Activated CD8-positive, alpha-beta memory T cell treated with anti-CD3 and anti-CD28 coated beads for 4 hours (primary cell): ENCODE measurements at regions not wholly inside any gene's neighbourhood (a gene's known extent, or its start where the extent isn't known, plus 50 kb on each side); places are given as distances from the start of the nearest gene placed in this dataset.
"Not testable (repeated sequence)": the region's sequence is repeated elsewhere in the genome, so short reads cannot be mapped to it uniquely, and the experiment has no call there.

Source experiments
- DNase-seq, 2 donors: peaks; one replicate each; pipeline ENCODE4 v3.0.0-alpha.2; 2020; ENCODE audit warnings: low read depth in 2 of 2

GRCh38 chr10:65346466-65346865, 1579.4 kb upstream of the LRRTM3 start:
- no peak for DNase-seq

DNA sequence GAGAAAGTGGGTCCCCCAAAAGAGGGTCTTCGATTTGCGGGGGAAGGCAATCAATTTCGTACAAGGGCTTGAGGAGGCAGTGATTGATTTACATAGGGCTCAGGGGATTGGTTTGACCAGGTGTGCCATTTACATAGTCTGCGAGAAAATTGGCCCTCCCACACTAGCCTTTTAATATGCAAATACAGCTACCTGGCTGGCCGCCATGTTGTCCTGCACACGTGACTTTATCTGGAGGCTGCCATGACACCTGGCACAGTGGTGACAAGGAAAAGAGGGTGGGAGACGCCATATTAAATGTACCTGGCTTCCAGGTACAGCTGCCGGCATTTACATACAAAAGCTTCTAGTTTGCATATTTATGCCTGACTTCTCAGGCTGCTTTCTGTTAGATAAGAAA, 1577.2 kb upstream of the LRRTM3 start:
- no peak for DNase-seq

DNA sequence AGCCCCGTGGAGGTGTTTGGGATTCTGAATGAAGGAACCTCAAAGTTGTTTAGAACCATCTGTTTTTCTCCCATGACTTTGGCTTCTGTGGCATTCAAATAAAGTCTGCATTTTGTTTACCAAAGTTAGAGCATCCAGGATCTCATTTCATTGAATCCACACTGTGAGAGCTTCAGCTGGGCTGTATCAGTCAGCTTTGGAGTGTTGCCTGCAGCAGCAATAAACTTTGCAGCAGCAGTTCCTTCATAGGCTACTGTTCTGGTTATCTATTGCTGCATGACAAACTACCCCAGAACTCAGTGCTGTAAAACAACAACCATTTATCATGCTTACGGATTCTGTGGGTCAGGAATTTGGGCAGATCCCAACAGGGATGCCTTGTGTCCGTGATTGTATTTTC, 1575.2 kb upstream of the LRRTM3 start:
- no peak for DNase-seq

DNA sequence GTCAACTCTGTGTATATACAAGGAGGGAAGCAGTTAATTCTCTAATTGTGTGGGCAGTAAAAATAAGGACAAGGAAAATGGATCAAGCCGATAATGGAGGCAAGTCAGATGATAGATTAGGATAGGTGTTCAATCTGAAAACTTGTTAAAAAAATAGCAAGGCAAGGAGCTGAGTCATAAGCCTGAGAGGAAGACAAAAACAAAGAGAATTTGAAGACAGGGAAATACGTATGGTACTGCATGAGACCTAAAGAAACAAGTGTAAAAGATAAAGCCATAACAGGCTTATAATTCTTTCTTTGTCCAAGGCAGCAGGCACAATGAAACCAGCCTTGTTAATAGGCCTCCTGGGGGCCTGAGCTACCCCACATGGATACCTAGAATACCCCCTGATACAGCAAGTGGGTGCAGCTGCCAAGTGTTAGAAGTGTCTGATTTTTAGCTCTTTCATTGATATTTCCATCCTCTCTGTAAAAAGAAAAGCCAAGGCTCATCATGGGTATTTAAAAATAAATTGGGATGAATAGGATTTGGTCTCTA, 1570.6 kb upstream of the LRRTM3 start:
- no peak for DNase-seq

GRCh38 chr10:65358565-65358964, 1567.3 kb upstream of the LRRTM3 start:
- no peak for DNase-seq

- no peak for DNase-seq
Observed at GRCh38 chr10:65360497-65360896, 1565.3 kb upstream of the LRRTM3 start.

DNA sequence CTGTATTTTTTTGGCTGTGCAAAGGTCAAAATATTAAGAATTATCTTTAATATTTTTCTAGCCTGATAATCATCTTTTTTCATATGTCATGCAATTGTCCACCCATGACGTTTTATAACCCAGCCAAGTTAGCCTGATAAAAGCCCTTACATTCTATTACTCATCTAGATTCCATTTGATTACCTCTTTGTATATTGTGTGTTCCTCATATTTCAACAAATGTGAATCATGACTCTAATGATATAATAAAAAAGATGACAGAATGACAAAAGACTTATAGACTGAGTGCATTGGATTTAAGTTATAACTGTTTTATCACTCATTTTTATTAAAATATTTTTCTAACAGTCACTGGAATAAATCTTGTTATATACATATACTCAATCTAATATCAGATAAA, 1560.0 kb upstream of the LRRTM3 start:
- no peak for DNase-seq

DNA sequence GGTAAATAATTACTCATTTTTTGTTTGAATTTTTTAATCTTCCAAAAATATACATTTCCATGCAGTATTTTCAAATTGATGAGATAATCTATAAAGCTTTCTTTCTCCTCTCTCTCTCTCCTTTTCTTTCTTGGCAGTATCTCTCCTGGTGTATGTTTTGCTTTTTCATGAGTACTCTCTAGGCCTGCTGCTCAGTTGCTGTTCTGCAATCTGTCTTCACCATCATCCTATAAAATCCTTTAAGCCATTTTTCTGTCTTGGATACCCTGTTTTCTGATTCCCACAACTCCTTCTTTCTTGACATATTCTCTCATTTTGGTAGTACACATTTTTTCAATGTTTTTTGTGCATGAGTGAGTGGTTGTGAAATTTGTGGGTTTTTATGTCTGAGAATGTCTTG, 1558.1 kb upstream of the LRRTM3 start:
- no peak for DNase-seq

GRCh38 chr10:65375528-65375927, 1550.3 kb upstream of the LRRTM3 start:
- no peak for DNase-seq

DNA sequence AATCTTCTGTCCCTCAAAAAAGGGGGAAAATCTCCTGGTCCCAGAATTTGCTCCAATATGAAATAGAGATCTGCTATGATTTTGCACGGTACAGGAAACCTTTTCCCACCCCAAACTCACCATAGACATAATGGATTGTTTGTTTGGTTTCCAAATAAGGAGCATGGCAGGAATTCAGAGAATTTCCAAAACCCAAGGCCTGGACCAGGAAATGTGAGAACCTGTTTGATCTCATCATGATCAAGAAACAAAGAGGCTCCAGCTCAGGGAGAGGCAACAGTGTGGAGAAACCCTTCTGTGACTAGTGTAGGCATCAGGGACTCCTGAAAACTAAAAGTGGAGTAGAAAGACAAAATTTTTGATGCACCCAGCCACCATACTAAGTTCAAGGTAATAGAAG, 1548.1 kb upstream of the LRRTM3 start:
- no peak for DNase-seq

- no peak for DNase-seq
Observed at GRCh38 chr10:65394502-65395297, 1531.1 kb upstream of the LRRTM3 start.

DNA sequence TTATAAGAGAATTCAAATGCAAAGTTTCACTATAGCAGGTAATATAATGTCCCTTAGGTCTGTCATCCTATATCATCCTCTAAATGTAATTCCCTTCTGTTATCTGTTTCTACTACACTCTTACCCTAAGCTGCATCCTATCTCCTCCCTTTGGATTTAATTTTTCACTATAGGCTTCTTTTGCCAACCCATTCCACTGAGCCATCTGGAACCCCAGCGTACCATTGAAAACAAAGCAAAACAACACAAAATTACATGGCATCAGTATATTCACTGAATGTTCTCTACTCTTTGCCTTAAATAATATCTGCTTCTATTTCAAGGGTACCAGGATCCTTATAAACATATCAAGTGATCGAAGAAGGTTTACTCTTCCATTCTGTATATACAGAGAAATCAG, 1530.2 kb upstream of the LRRTM3 start:
- no peak for DNase-seq

- DNase-seq: no peak
Observed at GRCh38 chr10:65396997-65397396, 1528.8 kb upstream of the LRRTM3 start.

GRCh38 chr10:65408401-65408800, 1517.4 kb upstream of the LRRTM3 start:
- no peak for DNase-seq

- no peak for DNase-seq
Observed at GRCh38 chr10:65413001-65413400, 1512.8 kb upstream of the LRRTM3 start.

DNA sequence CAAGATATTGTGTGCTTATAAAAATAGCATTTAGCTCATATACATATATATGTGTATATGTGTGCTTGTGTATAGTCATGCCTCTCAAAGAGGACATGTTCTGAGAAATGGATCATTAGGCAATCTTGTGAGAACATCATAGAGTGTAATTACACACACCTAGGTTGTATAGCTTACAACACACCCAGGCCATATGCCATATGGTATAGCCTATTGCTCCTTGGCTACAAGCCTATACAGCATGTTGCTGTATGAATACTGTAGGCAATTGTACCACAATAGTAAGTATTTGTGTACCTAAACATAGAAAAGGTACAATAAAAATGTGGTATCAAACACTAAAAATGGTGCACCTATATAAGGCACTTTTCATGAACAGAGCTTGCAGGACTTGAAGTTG, 1510.5 kb upstream of the LRRTM3 start:
- no peak for DNase-seq

- no peak for DNase-seq
Observed at GRCh38 chr10:65416094-65416493, 1509.7 kb upstream of the LRRTM3 start.

GRCh38 chr10:65419629-65420028, 1506.2 kb upstream of the LRRTM3 start:
- DNase-seq: no peak

- no peak for DNase-seq
Observed at GRCh38 chr10:65423043-65423442, 1502.8 kb upstream of the LRRTM3 start.

- DNase-seq: not testable (repeated sequence)
Observed at GRCh38 chr10:65429381-65429780, 1496.5 kb upstream of the LRRTM3 start.

DNA sequence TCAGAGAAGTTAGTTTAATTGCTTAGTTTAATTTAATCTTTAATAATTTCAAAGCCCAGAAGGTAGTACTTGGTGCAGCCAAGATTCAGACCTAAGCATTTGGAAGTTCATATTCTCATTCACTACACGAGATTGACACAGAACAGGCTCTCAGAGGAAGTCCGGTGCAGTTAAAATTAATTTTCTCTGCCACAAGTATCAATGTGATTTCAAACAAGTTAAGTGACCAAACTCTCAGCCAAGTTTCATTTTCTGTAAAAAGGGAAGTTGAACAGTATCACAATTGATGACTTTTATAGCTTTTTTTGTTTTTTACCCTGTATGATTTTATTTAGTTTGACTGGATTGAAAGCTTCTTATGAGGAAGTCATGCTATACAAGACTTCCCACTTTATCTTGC, 1494.9 kb upstream of the LRRTM3 start:
- DNase-seq: no peak

GRCh38 chr10:65470986-65471385, 1454.8 kb upstream of the LRRTM3 start:
- DNase-seq: no peak

- DNase-seq: no peak
Observed at GRCh38 chr10:65482848-65483247, 1443.0 kb upstream of the LRRTM3 start.

- DNase-seq: no peak
Observed at GRCh38 chr10:65491799-65492198, 1434.0 kb upstream of the LRRTM3 start.
